AG08395 (cell line): ENCODE measurements at regions not wholly inside any gene's neighbourhood (a gene's known extent, or its start where the extent isn't known, plus 50 kb on each side); places are given as distances from the start of the nearest gene placed in this dataset.
"Not testable (repeated sequence)": the region's sequence is repeated elsewhere in the genome, so short reads cannot be mapped to it uniquely, and the experiment has no call there.

ENCODE experiments used
- DNase-seq: peaks from one replicate; pipeline ENCODE4 v3.0.0; 2012; ENCODE audit warnings: mixed read lengths, low spot score

DNA sequence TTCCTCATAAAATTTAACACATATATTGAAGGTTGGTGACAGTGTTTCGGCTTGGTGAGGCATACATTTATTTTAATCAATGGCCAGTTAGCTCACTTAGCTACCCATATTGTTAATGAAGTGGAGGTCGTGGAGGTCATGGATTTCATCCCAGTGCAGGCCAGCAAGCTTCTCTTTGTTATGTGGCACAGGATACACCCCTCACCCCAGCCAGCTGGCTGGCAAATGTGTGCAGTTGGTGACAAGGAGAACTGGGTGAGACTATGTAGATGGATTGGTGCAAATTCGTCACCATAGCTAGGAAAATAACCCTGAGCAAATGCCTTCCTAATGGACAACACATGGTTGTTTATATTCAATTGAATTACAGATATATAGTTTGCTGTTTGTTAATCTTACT is 50.5 kb upstream of the FOXP2 start:
- no peak for DNase-seq

DNA sequence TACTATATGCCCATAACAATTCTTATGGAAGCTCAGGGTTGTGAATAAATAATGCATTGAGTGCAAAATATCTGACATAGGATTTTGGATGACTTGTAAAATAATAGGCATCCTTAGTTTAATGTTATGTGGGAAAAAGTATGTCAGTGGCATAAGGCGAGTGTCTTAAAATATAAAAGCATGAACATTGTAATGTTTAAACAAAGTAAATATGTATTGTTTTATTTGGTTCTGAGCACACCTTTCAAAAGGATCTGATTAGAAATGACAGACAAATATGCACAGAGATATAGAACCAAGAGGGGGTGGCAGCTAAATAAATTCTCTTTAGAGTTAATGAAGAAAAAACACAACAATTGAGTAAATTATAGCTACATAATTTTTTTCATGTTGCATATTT is 51.3 kb upstream of the FOXP2 start:
- DNase-seq = no peak

DNA sequence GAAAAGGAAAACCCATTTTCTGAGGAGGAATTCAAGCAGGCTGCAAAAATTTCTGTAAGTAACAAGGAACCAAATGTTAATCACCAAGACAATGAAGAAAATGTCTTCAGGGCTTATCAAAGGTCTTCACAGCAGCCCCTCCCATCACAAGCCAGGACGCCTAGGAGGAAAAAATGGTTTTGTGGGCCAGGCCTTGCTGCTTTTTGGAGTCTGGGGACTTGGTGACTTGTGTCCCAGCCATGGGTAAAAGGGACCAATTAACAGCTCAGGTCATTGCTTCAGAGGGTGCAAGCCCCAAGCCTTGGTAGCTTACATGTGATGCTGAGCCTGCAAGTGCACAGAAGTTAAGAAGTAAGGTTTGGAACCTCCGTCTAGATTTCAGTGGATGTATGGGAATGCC is 55.7 kb upstream of the FOXP2 start:
- DNase-seq = no peak

DNA sequence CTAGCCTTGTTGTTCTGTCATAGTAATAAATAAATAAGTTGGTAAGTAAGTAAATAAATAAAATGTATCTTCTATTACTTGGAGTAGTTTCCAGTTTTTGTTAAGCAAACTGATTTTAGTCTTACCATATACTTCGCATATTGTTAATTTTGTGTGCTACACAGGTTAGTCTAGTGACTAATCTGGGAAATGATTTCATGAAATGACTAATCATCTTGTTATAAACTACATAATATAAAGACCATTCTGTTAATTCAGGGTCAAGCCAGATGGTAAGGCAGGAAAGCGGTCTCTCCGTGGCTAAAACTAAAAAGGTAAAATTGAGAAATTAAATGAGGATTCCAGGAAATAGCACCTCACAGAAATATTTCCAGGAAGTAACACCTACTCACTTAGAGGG is 58.5 kb upstream of the FOXP2 start:
- no peak for DNase-seq

DNA sequence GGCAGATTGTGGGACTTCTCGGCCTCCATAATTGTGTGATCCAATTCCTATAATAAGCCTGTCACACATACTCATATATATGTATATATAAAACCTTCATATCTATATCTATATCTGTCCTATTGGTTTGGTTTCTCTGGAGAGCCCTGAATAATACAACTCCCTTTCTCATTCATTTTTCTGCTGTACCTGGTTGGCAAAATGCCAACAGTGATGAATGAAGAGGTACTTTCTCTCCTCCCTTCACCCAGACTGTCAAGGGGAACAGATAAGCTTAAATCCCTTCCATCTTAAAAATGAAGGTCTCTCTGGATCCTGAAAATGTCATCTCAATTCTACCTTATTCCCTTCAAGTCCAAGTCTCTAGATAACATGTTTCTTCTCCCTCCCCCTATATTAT is 60.3 kb upstream of the FOXP2 start:
- no peak for DNase-seq

DNA sequence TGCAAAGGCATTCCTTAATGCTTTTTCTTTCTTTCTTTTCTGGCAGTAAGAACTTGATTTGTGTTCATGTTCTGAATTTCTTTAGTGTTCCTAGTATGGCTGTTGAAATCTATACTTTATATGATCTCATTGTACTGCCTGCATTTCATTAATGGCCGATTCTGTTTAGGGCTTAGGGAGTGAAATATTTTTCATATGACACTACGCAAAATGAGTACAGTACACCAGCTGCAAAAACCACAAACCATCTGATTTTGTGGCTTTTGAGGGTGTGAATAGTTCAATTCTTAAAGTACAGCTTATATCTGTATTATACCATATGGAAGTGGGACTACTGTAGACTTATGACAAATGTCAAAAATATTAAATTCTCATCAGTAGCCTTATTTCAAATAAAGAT is 69.1 kb upstream of the FOXP2 start:
- DNase-seq = peak; percentile 2

DNA sequence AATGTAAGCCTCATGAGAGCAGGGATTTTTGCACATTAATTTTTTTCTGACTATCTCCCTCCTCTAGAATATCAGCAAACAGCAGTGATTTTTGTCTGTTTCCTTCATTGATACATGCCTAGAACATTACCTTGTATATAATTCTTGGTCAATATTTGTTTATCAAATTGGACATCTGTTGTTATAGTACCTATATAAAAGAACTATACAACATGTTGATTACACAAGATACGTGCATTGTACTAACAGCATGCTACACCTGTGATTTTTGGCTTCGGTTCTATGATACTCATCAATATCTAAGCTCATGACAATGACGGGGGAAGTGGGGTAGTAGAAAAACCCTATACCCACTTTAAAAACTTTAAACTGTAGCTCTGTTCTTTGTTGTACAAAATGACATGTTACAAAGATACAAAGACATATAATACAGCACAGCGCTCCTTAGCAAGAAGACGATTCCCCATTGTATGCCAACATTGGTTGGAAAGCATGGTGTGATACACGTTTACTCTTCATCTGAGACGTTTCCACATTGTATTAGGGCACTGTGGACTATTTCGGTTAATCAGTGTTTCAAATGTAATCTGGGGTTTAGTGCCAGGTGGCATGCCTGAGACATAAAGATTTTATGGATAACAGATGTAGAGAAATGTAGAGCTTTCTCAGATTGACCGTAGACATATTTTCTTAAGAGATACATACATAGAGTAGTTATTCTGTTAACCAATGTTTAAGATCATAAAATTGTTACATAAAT is 70.5 kb upstream of the FOXP2 start:
- no peak for DNase-seq

DNA sequence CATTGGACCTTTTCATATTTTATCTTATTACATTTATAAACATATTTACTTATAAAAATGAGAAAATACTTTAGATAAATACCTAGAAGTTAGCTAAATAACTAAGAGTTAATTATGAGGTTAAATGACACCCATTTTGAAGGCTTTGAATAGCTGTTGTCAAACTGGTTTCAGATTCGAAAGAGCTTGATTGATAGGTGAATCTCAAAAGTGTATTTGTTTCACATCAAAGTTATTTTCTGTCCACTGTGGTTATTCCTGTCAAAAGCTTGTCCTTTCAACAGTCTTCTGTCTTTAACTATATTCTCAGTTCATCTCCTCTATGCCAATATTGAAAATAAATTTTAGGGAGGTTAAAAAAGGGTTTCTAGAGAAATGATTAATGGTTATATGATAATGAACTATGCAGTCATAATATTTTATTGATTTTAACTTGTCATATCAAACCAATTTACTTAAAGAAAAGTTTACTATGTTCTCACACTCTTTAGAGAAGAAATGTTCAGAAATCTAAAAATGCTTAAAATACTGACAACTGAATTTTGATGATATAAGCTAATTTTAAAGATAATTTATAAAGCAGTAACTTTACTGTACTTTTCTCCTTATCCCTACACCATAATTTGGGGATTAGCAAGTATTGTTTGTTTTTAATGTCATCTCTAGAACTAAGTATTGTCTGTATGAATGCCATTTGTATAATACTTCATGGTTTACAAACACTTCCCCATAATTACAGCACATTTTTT is 72.0 kb upstream of the FOXP2 start:
- no peak for DNase-seq

DNA sequence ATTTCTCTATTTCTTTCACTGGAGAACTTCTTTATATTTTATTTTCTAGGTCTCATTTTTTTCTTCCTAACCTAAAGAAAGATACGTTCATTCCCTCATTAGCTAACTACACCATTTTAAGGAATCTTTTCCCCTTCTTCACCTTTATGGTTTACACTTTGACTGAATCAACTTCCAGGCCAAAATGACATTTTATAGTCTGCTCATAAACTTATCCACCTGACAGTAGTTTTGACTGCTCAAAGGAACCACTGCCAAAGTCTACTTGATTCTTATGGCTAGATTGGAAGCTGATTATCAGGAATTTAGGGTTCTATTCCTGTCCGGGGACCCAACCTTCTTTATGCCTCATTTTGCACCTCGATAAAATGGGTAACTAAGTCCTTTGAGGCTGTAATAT is 73.0 kb upstream of the FOXP2 start:
- DNase-seq = no peak

DNA sequence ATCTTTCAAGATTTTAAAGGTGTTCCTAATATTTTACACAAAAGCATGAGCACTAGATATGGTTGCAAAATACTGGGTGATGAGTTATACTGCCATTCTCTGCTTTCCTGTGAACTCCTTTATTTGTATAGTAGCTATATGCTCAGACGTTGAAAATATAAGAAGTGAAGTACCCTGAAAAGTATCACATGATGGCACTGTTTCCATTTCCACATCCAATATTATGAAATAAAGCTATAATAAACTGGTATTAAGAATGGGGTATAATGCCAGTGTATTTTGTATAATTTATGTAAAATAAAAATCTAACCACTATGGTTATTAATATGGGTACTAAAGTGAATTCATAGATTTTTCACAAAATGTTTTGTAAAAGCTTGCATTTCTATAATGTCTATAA is 79.6 kb upstream of the FOXP2 start:
- no peak for DNase-seq

DNA sequence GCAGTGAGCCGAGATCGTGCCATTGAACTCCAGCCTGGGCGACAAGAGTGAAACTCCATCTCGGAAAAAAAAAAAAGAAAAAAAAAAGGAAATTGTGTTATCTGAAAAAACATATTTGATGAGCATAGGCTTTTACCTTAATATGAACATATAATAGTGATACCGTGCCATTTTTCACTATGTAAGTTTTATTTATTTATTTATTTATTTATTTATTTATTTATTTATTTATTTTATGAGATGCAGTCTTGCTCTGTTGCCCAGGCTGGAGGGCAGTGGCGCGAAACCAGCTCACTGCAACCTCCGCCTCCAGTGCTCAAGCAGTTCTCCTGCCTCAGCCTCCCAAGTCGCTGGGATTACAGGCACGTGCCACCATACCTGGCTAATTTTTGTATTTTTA is 85.2 kb upstream of the FOXP2 start:
- not testable (repeated sequence) for DNase-seq

DNA sequence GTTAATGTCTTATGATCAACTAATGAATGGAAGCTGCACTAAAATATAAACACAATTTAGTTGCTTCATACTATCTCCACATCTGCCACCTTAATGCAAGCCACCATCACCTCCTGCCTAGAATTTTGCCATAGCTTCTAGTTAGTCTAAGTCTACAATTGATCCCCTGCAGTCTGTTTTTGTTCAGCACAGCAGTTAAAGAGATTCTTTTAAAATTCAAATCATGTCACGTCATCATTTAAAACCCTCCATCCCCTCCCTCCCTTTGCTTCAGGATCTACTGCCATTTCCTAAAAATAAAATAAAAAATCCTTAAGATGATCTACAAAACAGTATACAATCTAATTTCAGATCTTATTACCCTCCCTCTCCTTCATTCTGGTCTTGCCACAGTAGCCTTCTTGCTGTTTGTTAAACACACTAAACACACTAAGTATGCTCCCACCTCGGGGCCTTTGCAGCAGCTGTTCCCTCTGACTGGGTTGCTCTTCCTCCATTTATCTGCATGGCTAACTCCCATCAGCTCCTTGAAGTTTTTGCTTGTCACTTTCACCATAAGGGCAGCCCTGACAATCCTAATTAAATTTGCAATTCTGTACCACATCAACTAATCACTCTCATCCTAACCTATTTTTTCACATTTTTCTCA is 97.0 kb upstream of the FOXP2 start:
- no peak for DNase-seq

DNA sequence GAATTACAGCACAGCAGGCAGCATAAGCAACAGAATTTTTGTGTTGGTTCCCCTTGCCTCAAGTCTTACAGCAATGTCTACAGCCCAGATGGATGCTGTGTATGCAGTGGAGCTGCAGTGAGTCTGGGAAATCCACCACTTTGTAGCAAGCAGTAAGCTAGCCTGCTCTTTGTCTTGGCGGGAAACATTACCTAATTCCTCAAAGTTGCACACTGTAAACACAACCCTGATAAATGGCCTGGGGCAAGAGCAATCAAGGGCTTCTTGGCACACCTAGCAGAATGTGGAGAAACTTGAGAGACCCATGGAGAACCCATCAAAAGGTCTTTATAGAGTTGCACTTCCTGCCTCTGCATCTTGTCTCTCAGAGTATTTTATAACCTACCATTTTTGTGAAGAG is 102.0 kb upstream of the FOXP2 start:
- no peak for DNase-seq

DNA sequence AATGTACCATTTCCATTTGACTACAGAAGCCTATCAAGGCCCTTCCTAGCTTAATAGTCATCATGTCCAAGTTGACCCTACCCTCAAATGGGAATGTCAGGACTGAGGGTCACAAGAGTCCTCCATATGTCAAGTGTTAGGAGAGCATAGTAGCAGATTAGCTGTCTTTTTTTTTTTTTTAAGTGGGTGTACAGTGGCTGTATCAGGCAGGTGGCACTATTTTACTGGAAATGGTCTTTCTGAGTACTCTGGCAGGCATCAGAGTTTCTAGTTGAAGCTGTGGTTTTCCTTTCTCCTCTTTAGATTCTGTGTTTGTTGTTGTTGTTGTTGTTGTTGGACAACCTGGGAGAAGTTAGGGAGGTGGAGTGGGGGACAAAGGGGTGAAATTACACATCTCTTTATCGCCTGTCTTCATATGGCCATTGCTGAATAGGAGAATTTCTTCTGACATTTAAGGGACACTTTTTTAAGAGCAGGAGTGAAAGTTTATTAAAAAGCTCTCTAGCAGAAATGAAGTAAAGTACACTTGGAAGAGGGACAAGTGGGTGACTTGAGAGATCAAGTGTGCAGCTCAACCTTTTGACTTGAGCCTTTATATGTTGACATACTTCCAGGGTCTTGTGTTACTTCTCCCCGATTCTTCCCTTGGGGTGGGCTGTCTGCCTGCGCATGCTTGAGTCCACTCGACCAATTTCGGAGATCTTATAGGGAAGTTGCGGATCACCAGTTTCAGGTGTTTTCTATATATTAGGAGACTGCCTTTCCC is 104.1 kb upstream of the FOXP2 start:
- DNase-seq = no peak

DNA sequence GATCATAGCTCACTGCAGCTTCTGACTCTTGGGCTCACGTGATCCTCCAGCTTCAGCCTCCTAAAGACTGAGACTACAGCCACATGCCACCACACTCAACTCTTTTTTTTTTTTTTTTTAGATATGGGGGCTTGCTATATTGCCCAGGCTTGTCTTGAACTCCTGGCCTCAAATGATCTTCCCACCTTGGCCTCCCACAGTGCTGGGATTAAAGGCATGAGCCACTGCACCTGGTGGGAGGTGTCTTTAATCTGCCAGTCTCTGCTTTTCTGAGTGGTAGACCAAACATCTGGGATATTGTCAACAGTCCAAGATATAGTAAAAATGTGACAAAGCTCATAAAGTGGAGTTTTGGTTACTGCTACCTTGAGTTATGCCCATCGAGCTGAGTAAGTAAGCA is 104.9 kb upstream of the FOXP2 start:
- DNase-seq = no peak

DNA sequence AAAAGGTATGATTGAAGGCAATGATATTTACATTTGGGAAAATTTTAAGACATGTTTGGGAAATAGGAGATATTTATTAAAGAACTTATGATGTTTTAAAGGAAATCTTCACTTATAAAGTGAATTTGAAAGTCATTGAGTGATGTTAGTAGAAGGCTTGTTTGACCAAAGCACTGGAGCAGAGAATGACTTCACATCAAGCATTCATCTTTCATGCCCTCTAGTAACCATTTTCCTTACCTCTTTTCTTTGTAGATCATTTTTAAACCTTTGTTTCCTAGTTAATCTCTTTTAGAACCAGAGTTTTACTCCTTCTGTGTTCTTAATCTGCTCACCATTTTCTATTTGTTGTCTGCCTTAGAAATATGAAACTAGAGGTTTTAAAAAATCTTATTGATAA is 111.3 kb upstream of the FOXP2 start:
- DNase-seq = no peak

DNA sequence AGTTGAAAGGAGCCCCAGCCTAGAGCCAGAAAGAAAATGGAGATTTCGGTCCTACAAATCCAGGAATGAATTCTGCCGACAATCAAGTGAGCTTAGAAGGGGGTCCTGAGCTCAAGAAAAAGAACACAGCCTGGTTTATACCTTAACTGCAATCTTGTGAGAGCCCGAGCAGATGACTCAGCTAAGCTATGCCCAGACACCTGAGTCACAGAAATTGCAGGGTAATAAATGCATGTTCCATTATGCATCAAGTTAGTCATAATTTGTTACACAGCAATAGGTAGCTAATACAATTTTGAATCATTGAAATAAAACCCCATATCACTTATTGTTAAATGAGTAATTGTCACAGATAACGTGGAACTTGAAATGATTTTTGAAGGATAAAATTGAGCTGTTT is 111.8 kb upstream of the FOXP2 start:
- DNase-seq = no peak

DNA sequence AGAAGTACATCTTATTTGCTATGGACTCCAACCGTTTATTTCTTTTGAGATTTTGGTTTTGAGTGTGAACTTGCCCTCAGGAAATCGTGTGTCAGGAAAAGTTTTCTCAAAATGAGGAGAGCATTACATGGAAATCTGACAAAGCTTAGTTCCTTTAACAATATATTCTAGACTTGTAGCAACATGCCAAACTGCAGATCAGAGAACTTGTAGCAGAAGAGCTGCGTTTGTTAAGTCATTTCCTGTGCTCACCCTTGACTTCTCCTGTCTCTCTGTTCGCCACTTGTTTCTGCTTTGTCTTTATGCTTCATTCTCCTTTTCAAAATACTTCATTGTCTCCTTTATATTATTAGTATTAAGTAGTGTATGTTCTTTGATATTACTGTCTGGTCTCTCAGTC is 116.6 kb upstream of the FOXP2 start:
- no peak for DNase-seq

DNA sequence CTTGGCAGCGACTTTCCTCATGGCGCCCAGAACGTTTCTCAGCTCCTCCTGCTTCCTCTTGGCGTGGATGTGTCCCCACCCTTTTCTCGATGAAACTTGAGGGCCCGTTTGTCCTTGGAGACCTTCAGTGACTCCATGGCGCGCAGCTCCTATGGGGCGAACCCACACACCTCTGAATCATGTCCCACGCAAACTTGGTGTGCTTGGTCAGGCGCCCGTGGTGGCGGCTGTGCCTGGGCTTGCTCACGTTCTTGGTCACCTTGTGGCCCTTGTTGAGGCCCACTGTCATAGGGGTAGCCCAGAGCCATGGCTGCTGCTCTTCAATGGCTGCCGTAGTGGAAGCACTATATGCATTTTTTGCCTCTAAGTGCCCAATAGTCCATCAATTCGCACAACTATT is 117.5 kb upstream of the FOXP2 start:
- no peak for DNase-seq

DNA sequence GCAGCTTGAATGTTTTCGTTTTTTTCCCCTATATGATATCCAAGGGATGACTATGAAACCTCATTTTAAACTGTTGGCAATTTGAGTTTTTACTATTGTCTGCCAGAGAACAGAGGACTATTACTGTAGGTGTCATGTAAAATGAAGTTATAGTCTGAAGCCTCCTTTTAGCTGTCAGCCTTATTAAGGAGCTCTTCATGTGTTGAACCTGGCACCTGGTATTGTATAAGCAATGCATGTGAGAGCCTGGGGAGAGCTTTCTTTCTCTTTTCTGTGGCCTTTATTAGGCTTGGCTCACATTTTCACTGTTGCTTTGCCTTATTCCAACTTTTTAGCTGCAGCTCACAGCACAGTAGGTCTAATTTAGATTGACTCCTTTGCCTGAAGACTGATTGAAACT is 119.1 kb upstream of the FOXP2 start:
- DNase-seq = no peak

DNA sequence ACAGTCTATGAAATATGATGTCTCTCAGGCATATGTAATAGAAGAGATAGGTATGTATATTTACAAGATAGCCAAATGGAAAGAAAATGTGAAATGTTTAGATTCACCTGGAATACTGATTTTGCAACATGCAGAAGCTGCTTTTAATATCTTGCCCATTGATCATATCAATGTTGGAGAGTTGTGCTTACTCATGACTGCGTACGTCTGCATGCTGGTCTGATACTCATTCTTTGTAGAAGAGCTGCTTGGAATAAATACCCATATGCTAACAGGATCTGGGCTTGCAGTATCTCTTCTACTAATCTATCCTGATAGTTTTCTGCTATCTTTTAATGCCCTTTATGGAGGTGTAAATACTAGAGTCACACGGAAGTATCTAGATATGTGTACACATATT is 120.6 kb upstream of the FOXP2 start:
- DNase-seq = no peak

DNA sequence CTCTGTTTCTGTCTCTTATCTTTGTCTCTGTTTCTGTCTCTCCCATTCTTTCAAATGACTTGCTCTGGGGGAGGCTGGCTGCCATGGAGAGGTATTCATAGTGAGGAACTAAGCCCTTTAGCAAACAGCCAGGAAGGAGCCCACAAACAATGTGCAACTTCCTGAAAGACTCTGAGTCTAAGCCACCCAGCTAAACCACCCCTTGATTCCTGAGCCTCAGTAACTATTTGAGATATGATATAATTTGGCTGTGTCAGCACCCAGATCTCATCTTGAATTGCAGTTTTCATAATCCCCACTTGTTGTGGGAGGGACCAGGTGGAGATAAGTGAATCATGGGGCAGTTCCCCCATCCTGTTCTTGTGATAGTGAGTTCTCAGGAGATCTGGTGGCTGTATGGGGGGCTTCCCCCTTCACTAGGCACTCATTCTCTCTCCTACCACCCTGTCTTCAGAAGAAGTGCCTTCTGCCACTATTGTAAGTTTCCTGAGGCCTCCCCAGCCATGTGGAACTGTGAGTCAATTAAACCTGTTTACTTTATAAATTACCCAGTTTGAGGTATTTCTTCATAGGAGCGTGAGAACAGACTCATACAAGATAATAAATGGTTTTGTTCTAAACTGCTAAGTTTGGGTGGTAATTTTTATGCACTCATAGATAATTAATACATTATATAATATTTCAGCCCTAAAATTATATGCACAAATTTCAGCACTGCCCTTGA is 121.2 kb upstream of the FOXP2 start:
- no peak for DNase-seq
